HG03378 (cell line): ENCODE measurements at regions not wholly inside any gene's neighbourhood (a gene's known extent, or its start where the extent isn't known, plus 50 kb on each side); places are given as distances from the start of the nearest gene placed in this dataset.
"Not testable (repeated sequence)": the region's sequence is repeated elsewhere in the genome, so short reads cannot be mapped to it uniquely, and the experiment has no call there.

Experiments
- ATAC-seq: cut with Tn5 transposase; IDR thresholded peaks from one replicate; pipeline ENCODE4 v1.9.1; 2021; ENCODE audit warnings: mild to moderate bottlenecking, moderate library complexity; ENCODE audit not compliant: unreplicated experiment

DNA sequence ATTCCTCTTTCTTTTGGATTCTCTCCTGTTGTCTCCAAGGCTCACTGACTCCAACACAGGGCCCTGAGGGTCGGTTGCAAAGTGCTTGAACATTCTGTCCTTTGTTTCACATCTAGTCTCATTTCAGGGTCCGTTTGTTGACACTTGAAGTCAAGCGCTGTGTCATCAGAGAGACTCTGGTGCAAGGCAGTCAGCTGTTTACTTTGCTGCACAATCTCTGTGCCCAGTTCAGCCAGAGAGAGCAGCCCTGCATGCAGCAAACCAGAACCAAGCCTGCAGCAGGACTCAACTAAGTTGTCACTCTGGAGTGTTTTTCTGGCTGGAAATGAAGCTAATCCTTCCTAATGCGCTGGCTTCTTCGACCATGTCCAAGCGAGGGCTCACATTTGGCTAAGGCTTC is 77.6 kb upstream of the DPP6 start:
- not testable (repeated sequence) for ATAC-seq

- not testable (repeated sequence) for ATAC-seq
Observed at GRCh38 chr7:153976745-153977144, 75.5 kb upstream of the DPP6 start.

DNA sequence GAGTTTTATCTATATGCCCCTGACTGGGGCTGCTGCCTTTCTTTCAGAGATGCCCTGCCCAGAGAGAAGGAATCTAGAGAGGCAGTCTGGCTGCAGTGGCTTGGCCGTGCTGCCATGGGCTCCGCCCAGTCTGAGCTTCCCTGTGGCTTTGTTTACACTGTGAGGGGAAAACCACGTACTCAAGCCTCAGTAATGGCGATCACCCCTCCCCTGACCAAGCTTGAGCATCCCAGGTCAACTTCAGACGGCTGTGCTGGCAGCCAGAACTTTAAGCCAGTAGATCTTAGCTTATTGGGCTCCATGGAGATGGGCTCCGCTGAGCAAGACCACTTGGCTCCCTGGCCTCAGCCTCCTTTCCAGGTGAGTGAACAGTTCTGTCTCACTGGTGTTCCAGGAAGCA is 69.0 kb upstream of the DPP6 start:
- ATAC-seq = not testable (repeated sequence)

- ATAC-seq = not testable (repeated sequence)
Observed at GRCh38 chr7:153989066-153989627, 63.1 kb upstream of the DPP6 start.

DNA sequence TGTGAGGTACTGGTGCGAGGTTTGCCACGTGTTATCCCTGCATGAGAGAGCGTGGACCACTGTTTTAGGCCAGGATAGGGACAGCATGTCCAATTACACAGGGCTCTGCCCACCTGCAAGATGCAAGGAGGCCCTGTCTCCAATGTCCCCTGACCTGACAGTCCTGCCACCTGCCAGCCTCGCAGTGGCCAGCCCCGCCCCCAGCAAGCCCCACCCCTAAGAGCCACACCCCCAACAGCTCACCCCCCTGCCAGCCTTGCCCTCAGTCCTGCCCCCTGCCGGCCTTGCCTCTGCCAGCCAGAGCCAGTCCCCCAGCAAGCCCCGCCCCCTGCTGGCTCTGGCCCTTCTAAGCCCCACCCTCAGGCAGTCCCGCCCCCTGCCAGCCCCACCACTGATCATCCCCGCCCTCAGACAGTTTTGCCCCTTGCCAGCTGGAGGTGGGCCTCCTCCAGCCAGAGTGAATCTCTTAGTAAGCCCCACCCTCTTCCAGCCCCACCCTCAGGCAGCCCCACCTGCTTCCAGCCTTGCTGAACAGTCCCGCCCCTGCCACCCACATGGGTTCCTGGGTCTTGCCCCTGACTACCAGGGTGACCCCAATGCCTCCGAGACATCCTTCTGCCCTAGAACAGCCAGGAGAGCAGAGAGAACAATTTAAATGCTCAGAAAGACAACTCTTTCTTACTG is 62.3 kb upstream of the DPP6 start:
- ATAC-seq = not testable (repeated sequence)

DNA sequence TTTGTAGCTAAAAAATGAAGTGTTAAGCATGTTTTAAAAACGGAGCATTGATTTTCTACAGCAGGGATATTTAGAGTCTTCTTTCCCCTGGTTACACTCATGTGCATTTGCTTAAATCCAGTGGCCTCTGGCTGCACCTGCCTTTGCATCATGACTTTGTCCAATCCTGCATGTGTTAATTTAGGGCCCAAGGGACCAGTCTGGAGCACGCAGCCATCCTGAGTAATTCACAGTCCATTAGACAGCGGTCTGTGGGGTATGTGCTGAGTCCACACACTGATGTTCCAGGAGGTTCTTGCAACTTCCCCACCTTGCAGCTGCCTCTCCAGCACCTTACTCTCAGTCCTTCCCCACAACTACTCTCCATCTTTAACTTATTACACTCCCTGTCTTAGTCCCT is 60.7 kb upstream of the DPP6 start:
- ATAC-seq = not testable (repeated sequence)

DNA sequence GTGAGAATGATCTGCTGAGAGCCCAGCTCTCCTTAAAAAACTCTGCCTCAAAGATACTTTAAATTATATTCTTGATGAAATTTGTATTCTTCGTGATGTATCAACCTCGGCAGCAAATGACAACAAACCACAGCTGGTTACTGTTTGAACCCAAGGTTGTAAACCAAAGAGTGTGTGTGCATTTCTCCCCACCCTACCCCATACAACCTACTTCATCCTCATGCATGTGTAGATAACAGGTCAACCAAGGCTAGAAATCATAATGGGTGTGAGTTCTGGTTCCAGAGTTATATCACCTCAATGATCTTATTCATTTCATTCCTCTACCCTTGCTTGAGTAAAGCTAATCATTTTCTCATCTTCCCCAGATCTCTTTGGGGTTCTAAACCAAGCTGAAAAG is 58.8 kb upstream of the DPP6 start:
- ATAC-seq = not testable (repeated sequence)

DNA sequence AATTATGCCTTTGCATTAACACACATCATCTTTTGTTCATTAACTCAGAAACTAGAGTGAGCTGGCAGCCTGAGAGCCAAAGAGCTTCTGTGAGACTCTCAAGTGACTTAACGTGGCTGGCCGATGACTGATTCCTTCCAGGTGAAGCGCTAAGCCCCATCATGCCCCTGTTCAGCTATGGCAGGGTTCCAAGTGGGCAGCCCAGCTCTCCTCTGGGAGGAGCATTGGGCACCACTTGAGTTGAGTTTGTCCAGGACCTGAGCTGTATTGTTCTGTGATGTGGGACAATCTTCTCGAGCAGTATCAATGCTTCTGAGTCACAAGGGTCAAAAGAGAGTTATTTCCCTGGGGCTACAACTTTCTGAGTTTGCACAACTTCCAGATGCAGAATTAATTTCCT is 53.3 kb upstream of the DPP6 start:
- ATAC-seq = not testable (repeated sequence)
